Stimulated activated CD4-positive, alpha-beta T cell treated with anti-CD3 and anti-CD28 coated beads, Interleukin-1b, Interleukin-23, amount 100 ng/mL, for 48 hours (primary cell): ENCODE measurements at regions not wholly inside any gene's neighbourhood (a gene's known extent, or its start where the extent isn't known, plus 50 kb on each side); places are given as distances from the start of the nearest gene placed in this dataset.

Experiments
- DNase-seq: peaks from one replicate; pipeline ENCODE4 v3.0.0-alpha.2; 2020

GRCh38 chr4:35608205-35608604, 636.1 kb downstream of the ARAP2 start:
- DNase-seq: no peak

GRCh38 chr4:35614120-35614519, 630.2 kb downstream of the ARAP2 start:
- no peak for DNase-seq

- no peak for DNase-seq
These were observed 604.4 kb downstream of the ARAP2 start for GRCh38 chr4:35639929-35640328.

GRCh38 chr4:35643661-35644060, 600.7 kb downstream of the ARAP2 start:
- no peak for DNase-seq

GRCh38 chr4:35644591-35644990, 599.7 kb downstream of the ARAP2 start:
- no peak for DNase-seq

GRCh38 chr4:35649011-35649410, 595.3 kb downstream of the ARAP2 start:
- DNase-seq: no peak

- no peak for DNase-seq
These were observed 594.5 kb downstream of the ARAP2 start for GRCh38 chr4:35649778-35650177.

- DNase-seq: no peak
These were observed 592.1 kb downstream of the ARAP2 start for GRCh38 chr4:35652197-35652596.

- no peak for DNase-seq
These were observed 590.9 kb downstream of the ARAP2 start for GRCh38 chr4:35653451-35653850.

- DNase-seq: no peak
These were observed 571.2 kb downstream of the ARAP2 start for GRCh38 chr4:35673137-35673536.

- no peak for DNase-seq
These were observed 559.6 kb downstream of the ARAP2 start for GRCh38 chr4:35684755-35685154.

GRCh38 chr4:35689870-35690269, 554.4 kb downstream of the ARAP2 start:
- DNase-seq: no peak

GRCh38 chr4:35690271-35690670, 554.0 kb downstream of the ARAP2 start:
- no peak for DNase-seq

GRCh38 chr4:35695003-35695402, 549.3 kb downstream of the ARAP2 start:
- no peak for DNase-seq

- DNase-seq: no peak
These were observed 548.9 kb downstream of the ARAP2 start for GRCh38 chr4:35695421-35695820.

GRCh38 chr4:35697210-35697736, 547.0 kb downstream of the ARAP2 start:
- DNase-seq: no peak

- no peak for DNase-seq
These were observed 543.7 kb downstream of the ARAP2 start for GRCh38 chr4:35700663-35701062.

GRCh38 chr4:35709080-35709479, 535.2 kb downstream of the ARAP2 start:
- no peak for DNase-seq

GRCh38 chr4:35710343-35710742, 534.0 kb downstream of the ARAP2 start:
- no peak for DNase-seq

- no peak for DNase-seq
These were observed 533.2 kb downstream of the ARAP2 start for GRCh38 chr4:35711127-35711526.

GRCh38 chr4:35723973-35724372, 520.3 kb downstream of the ARAP2 start:
- DNase-seq: no peak

- DNase-seq: no peak
These were observed 519.2 kb downstream of the ARAP2 start for GRCh38 chr4:35725131-35725530.

GRCh38 chr4:35730414-35730813, 513.9 kb downstream of the ARAP2 start:
- DNase-seq: no peak

- no peak for DNase-seq
These were observed 509.8 kb downstream of the ARAP2 start for GRCh38 chr4:35734381-35735098.

- no peak for DNase-seq
These were observed 505.0 kb downstream of the ARAP2 start for GRCh38 chr4:35739308-35739707.
